ENCODE measurements at regions not wholly inside any gene's neighbourhood (a gene's known extent, or its start where the extent isn't known, plus 50 kb on each side); places are given as distances from the start of the nearest gene placed in this dataset.

- no peak for TF ChIP-seq CTCF (conservative IDR thresholded peaks at IDR 0.05; ENCODE audit: low read depth, low read length)
- TF ChIP-seq EZH2 (IDR thresholded peaks at IDR 0.05; ENCODE audit: low read length, unreplicated experiment): no peak
Measured at GRCh38 chr17:63165400-63165799, 199.4 kb downstream of the TANC2 start.

All from PC-3 (cell line).